22Rv1 (cell line): ENCODE measurements at regions not wholly inside any gene's neighbourhood (a gene's known extent, or its start where the extent isn't known, plus 50 kb on each side); places are given as distances from the start of the nearest gene placed in this dataset.

Source experiments
- ZFX ChIP-seq: fragments of 450-650 bp; IDR thresholded peaks from 2 replicates; pipeline ENCODE4 v1.6.1; 2017; ENCODE audit warnings: antibody characterized with exemption, borderline replicate concordance
- TF ChIP-seq, protein P1 (sequence below): fragments of 450-650 bp; IDR thresholded peaks from 2 replicates; pipeline ENCODE4 v1.5.1; 2017; ENCODE audit warnings: mild to moderate bottlenecking

DNA sequence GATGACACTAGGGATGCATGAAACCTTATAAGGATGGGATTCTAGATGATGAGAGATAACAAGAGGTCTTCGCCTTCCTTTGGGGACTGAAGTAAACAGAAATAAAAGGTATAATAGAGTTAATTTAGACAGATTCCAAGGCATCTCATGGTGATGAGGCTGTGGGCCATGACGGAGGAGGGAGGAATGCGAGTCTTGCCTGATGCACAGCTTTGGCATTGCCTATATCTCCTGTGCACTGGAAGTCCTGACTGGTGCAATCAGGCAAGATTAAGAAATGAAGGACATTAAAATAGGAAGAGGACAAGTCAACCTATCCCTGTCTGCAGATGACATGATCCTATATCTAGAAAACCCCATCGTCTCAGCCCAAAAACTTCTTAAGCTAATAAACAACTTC is 526.4 kb upstream of the LMO3 start:
- TF ChIP-seq, protein P1, sequence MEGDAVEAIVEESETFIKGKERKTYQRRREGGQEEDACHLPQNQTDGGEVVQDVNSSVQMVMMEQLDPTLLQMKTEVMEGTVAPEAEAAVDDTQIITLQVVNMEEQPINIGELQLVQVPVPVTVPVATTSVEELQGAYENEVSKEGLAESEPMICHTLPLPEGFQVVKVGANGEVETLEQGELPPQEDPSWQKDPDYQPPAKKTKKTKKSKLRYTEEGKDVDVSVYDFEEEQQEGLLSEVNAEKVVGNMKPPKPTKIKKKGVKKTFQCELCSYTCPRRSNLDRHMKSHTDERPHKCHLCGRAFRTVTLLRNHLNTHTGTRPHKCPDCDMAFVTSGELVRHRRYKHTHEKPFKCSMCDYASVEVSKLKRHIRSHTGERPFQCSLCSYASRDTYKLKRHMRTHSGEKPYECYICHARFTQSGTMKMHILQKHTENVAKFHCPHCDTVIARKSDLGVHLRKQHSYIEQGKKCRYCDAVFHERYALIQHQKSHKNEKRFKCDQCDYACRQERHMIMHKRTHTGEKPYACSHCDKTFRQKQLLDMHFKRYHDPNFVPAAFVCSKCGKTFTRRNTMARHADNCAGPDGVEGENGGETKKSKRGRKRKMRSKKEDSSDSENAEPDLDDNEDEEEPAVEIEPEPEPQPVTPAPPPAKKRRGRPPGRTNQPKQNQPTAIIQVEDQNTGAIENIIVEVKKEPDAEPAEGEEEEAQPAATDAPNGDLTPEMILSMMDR, result no peak
- TF ChIP-seq ZFX, result no peak
